Smooth muscle cell (in vitro differentiated cells): ENCODE measurements at regions not wholly inside any gene's neighbourhood (a gene's known extent, or its start where the extent isn't known, plus 50 kb on each side); places are given as distances from the start of the nearest gene placed in this dataset.

Source experiments
- DNase-seq: peaks from one replicate; lab custom pipeline; 2025; ENCODE audit not compliant: unreplicated experiment; lab: John Stamatoyannopoulos, UW
- H2AFZ ChIP-seq: fragments of 200-600 bp; sonication (generic); 2 replicates; pipeline ENCODE4 v1.6.0; 2016; ENCODE audit warnings: antibody characterized with exemption, low read depth, mild to moderate bottlenecking
- H3F3A ChIP-seq: fragments of 200-600 bp; sonication (generic); 2 replicates; pipeline ENCODE4 v1.6.0; 2017; ENCODE audit warnings: antibody characterized with exemption, low read depth
- H3K27ac ChIP-seq: fragments of 200-600 bp; sonication (generic); 2 replicates; pipeline ENCODE4 v1.5.1; 2016; ENCODE audit warnings: low read depth, mild to moderate bottlenecking
- H3K27me3 ChIP-seq: fragments of 200-600 bp; sonication (generic); 2 replicates; pipeline ENCODE4 v1.6.1; 2016; ENCODE audit warnings: low read depth, mild to moderate bottlenecking
- H3K36me3 ChIP-seq: fragments of 200-600 bp; sonication (generic); 2 replicates; pipeline ENCODE4 v1.5.1; 2016; ENCODE audit warnings: low read depth
- H3K4me1 ChIP-seq: fragments of 200-600 bp; sonication (generic); 2 replicates; pipeline ENCODE4 v1.5.1; 2016; ENCODE audit warnings: low read depth
- H3K4me2 ChIP-seq: fragments of 200-600 bp; sonication (generic); 2 replicates; pipeline ENCODE4 v1.6.0; 2016; ENCODE audit warnings: mild to moderate bottlenecking
- H3K4me3 ChIP-seq: fragments of 200-600 bp; sonication (generic); 2 replicates; pipeline ENCODE4 v1.5.1; 2016; ENCODE audit warnings: mild to moderate bottlenecking
- H3K79me2 ChIP-seq: fragments of 200-600 bp; sonication (generic); 2 replicates; pipeline ENCODE4 v1.6.0; 2016; ENCODE audit warnings: low read depth, mild to moderate bottlenecking
- H3K9ac ChIP-seq: fragments of 200-600 bp; sonication (generic); 2 replicates; pipeline ENCODE4 v1.6.0; 2016; ENCODE audit warnings: low read depth
- H3K9me3 ChIP-seq: fragments of 200-600 bp; sonication (generic); replicated peaks from 2 replicates; pipeline ENCODE4 v1.5.1; 2016; ENCODE audit warnings: low read depth
- H4K20me1 ChIP-seq: fragments of 200-600 bp; sonication (generic); 2 replicates; pipeline ENCODE4 v1.6.0; 2016; ENCODE audit warnings: low read depth
- WGBS: methylation state at CpG from one replicate; pipeline ENCODE4 v1.1.7; 2016; ENCODE audit warnings: low lambda C conversion rate; 5-methylcytosine and 5-hydroxymethylcytosine counted together
- TF ChIP-seq, protein P1 (sequence below): fragments of 200-600 bp; sonication (generic); IDR thresholded peaks from 2 replicates; pipeline ENCODE4 v1.5.1; 2017; ENCODE audit warnings: borderline replicate concordance, mild to moderate bottlenecking, antibody characterized with exemption; ENCODE audit not compliant: insufficient read depth, poor library complexity, severe bottlenecking

DNA sequence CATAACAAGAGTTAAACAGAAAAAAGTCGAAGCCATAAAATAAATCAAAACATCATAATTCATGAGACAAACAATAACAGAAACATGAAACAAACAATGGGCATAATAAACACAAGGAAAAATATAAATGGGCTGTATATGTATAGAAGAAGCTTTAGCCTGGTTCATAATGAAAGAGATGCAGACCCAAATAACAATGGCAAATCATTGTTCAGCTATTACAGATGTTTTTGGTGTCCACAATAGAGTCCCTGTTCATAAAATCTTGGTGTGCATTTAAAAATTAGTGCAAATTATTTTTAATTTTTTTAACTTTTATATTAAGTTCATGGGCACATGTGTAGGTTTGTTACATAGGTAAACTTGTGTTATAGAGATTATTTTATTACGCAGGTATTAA, 1185.9 kb upstream of the B3GALT2 start:
- TF ChIP-seq, protein P1, sequence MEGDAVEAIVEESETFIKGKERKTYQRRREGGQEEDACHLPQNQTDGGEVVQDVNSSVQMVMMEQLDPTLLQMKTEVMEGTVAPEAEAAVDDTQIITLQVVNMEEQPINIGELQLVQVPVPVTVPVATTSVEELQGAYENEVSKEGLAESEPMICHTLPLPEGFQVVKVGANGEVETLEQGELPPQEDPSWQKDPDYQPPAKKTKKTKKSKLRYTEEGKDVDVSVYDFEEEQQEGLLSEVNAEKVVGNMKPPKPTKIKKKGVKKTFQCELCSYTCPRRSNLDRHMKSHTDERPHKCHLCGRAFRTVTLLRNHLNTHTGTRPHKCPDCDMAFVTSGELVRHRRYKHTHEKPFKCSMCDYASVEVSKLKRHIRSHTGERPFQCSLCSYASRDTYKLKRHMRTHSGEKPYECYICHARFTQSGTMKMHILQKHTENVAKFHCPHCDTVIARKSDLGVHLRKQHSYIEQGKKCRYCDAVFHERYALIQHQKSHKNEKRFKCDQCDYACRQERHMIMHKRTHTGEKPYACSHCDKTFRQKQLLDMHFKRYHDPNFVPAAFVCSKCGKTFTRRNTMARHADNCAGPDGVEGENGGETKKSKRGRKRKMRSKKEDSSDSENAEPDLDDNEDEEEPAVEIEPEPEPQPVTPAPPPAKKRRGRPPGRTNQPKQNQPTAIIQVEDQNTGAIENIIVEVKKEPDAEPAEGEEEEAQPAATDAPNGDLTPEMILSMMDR = no peak

DNA sequence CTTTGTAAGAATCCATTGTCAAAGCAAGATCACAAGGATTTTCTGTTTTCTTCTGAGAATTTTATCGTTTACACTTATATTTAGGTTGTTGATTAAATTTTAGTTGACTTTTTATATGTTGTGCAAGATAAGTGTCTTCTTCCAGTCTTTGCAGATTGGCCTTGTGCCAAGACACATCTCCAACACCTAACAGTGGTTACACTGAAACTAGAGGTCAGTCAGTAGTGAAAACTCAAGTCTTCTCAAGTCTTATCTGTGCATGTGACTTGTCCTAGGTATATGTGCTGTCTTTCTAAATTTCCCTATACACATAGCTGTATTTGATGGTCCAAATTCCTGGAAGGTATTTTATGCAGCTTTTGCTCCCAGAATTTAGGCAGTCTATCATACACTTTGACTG, 1183.2 kb upstream of the B3GALT2 start:
- Histone ChIP-seq H3K4me2 (no peak overlapping the region), H3F3A (no peaks in the 10 kb centered on the region), H3K27me3 (no peaks in the 10 kb centered on the region), H3K79me2 (no peaks in the 10 kb centered on the region), H3K27ac (no peak overlapping the region), H3K9ac (no peak overlapping the region), H2AFZ (no peak overlapping the region), H3K4me1 (no peaks in the 10 kb centered on the region), H3K9me3 (no peaks in the 10 kb centered on the region), H3K4me3 (no peak overlapping the region), H3K36me3 (no peaks in the 10 kb centered on the region), H4K20me1 (no peaks in the 10 kb centered on the region)
- no peak for DNase-seq
- TF ChIP-seq, protein P1 = no peak
- WGBS = 100% methylated on average over 1 of the region's 1 CpG

More for the DNA sequence above, 1185.9 kb upstream of the B3GALT2 start:
- H3K27ac ChIP-seq = no peak overlapping the region
- no peak overlapping the region for H3K4me2 ChIP-seq
- H3K27me3 ChIP-seq = no peaks in the 10 kb centered on the region
- H3K79me2 ChIP-seq = no peaks in the 10 kb centered on the region
- no peak overlapping the region for H3K9ac ChIP-seq
- H3K36me3 ChIP-seq = no peaks in the 10 kb centered on the region
- DNase-seq = no peak
- no peak overlapping the region for H3K4me3 ChIP-seq
- no peaks in the 10 kb centered on the region for H3F3A ChIP-seq
- WGBS = 60% methylated on average over 2 of the region's 2 CpGs
- H3K9me3 ChIP-seq = no peaks in the 10 kb centered on the region
- H4K20me1 ChIP-seq = no peaks in the 10 kb centered on the region
- H2AFZ ChIP-seq = no peak overlapping the region
- no peaks in the 10 kb centered on the region for H3K4me1 ChIP-seq

DNA sequence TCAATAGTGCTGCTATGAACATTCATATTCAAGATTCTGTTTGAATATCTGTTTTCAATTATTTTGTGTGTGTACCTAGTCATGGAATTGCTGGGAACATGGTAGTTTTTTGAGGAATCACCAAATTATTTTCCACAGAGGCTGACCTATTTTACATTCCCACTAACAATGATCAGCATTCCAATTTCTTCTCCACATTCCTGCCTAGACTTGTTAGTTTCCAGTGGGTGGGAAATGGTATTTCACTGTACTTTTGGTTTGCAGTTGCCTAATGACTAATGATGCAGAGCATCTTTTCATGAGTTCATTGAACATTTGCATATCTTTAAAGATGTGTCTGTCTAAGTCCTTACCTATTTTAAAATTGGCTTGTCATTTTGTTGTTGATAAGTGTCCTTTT, 1182.6 kb upstream of the B3GALT2 start:
- H2AFZ ChIP-seq = no peak overlapping the region
- no peaks in the 10 kb centered on the region for H3K27me3 ChIP-seq
- no peak overlapping the region for H3K4me3 ChIP-seq
- no peaks in the 10 kb centered on the region for H3K36me3 ChIP-seq
- H3F3A ChIP-seq = no peaks in the 10 kb centered on the region
- no peak overlapping the region for H3K9ac ChIP-seq
- no peak for DNase-seq
- no peaks in the 10 kb centered on the region for H3K9me3 ChIP-seq
- no peak overlapping the region for H3K4me2 ChIP-seq
- no peak overlapping the region for H3K27ac ChIP-seq
- H4K20me1 ChIP-seq = no peaks in the 10 kb centered on the region
- TF ChIP-seq, protein P1 = no peak
- no peaks in the 10 kb centered on the region for H3K4me1 ChIP-seq
- no peaks in the 10 kb centered on the region for H3K79me2 ChIP-seq

DNA sequence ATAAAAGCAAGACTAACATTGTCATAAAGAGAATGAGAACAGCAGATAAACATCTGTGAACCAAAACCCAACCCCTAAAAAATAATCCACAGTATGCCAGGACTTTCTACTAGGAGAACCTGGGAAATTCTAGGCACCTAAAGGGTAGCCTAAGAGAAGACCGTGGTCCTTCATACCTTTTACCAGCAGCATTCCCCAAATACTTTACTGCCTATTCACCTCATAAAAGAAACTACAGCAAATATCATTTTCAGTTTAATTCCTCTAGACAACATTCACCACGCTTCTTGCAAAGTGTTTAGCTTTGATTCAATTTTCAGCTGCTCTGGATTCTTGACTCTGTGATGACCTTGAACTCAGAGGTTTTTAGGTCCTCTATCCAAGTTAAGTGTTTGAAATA, 1180.7 kb upstream of the B3GALT2 start:
- Histone ChIP-seq H3K4me3 (no peak overlapping the region), H2AFZ (no peak overlapping the region), H3K9ac (no peak overlapping the region), H4K20me1 (no peaks in the 10 kb centered on the region), H3K27me3 (no peaks in the 10 kb centered on the region), H3K4me2 (no peak overlapping the region), H3K27ac (peak overlapping the region; percentile 49), H3K79me2 (no peaks in the 10 kb centered on the region), H3K36me3 (no peaks in the 10 kb centered on the region), H3K9me3 (no peaks in the 10 kb centered on the region), H3K4me1 (no peaks in the 10 kb centered on the region), H3F3A (no peaks in the 10 kb centered on the region)
- TF ChIP-seq, protein P1 = no peak
- WGBS = 69% methylated on average over 2 of the region's 2 CpGs
- no peak for DNase-seq
